Tibial nerve (tissue), 4 donors: ENCODE measurements at regions not wholly inside any gene's neighbourhood (a gene's known extent, or its start where the extent isn't known, plus 50 kb on each side); places are given as distances from the start of the nearest gene placed in this dataset.

Experiments
- DNase-seq, 2 donors: peaks; one replicate each; pipeline ENCODE4 v3.0.0-alpha.2; 2019; ENCODE audit warnings: low spot score in 2 of 2
- H3K27ac ChIP-seq, 4 donors: fragments of 200-600 bp; sonication (generic) in 3 of 4; one replicate each; pipeline ENCODE4 v1.5.1; 2017 to 2019; ENCODE audit warnings: mild to moderate bottlenecking in 1 of 4
- H3K27me3 ChIP-seq, 2 donors: fragments of 200-600 bp; sonication (generic) in 1 of 2; one replicate each; pipeline versions ENCODE4 v1.5.1 to v1.6.0; 2017 to 2019
- H3K36me3 ChIP-seq, 3 donors: fragments of 200-600 bp; sonication (generic); one replicate each; pipeline ENCODE4 v1.5.1; 2018 to 2019
- H3K4me1 ChIP-seq, 4 donors: fragments of 200-600 bp; sonication (generic) in 3 of 4; one replicate each; pipeline ENCODE4 v1.5.1; 2017 to 2019
- H3K4me3 ChIP-seq, 4 donors: fragments of 200-600 bp; sonication (generic) in 3 of 4; one replicate each; pipeline ENCODE4 v1.5.1; 2017 to 2019; ENCODE audit warnings: mild to moderate bottlenecking in 1 of 4, moderate library complexity in 1 of 4
- H3K9me3 ChIP-seq, 4 donors: fragments of 200-600 bp; sonication (generic) in 3 of 4; one replicate each; pipeline ENCODE4 v1.5.1; 2017 to 2019
- CTCF ChIP-seq, 5 experiments: fragments of 200-600 bp in 3 of 5; fragments of 450-650 bp in 2 of 5; sonication (generic) in 3 of 5; IDR thresholded peaks; one replicate each; pipeline ENCODE4 v1.5.1; 2016 to 2019; ENCODE audit warnings: antibody characterized with exemption in 5 of 5, mild to moderate bottlenecking in 3 of 5, moderate library complexity in 2 of 5
- EP300 ChIP-seq, 2 donors: sonication (generic); formaldehyde crosslinking; IDR thresholded peaks; one replicate each; pipeline ENCODE4 v1.6.1; 2017; ENCODE audit warnings: antibody characterized with exemption in 2 of 2, mild to moderate bottlenecking in 1 of 2
- POLR2A ChIP-seq, 2 donors: fragments of 450-650 bp; IDR thresholded peaks; one replicate each; pipeline ENCODE4 v1.6.1; 2017; ENCODE audit warnings: antibody characterized with exemption in 2 of 2, mild to moderate bottlenecking in 2 of 2, moderate library complexity in 2 of 2
- WGBS, 2 donors: methylation state at CpG; one replicate each; pipeline ENCODE4 v1.1.5; 2018; 5-methylcytosine and 5-hydroxymethylcytosine counted together

DNA sequence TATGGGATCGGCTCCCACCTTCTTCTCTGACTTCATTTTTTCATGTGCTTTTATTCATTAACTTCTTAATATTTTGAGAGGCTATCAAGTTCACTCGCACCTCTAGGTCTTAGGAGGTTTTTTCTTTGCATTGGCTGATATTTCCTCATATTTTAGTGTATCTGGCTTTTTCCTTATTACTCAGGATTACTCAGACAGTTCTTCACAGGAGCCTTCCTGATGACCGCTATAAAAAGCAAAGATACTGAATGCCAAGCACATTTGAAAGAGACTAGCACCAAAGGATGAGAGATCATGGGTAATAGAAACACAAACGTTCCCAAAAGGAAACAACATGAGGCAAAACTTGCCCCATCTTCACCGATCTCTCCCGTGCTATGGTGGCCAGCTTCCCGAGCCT lies 409.2 kb upstream of the KLF6 start:
- H3K4me1 ChIP-seq: peaks cover 0 to 20% (median 0%) of the 10 kb centered on the region in 4 donors
- H3K36me3 ChIP-seq: no peaks in the 10 kb centered on the region
- 92 to 95% methylated on average over 7 of the region's 7 CpGs for WGBS, 2 donors
- H3K4me3 ChIP-seq: no peak overlapping the region
- H3K9me3 ChIP-seq: no peaks in the 10 kb centered on the region
- H3K27me3 ChIP-seq: no peaks in the 10 kb centered on the region
- no peak for DNase-seq
- H3K27ac ChIP-seq: no peak overlapping the region
- no peak for TF ChIP-seq POLR2A (IDR thresholded peaks at IDR 0.05)
- TF ChIP-seq EP300 (IDR thresholded peaks at IDR 0.05): no peak
- no peak for TF ChIP-seq CTCF (IDR thresholded peaks at IDR 0.05)

- H3K4me1 ChIP-seq: peaks cover 0 to 10% (median 0%) of the 10 kb centered on the region in 4 donors
- H3K36me3 ChIP-seq: no peaks in the 10 kb centered on the region
- H3K27me3 ChIP-seq: no peaks in the 10 kb centered on the region
- H3K27ac ChIP-seq: no peak overlapping the region
- no peaks in the 10 kb centered on the region for H3K9me3 ChIP-seq
- TF ChIP-seq POLR2A (IDR thresholded peaks at IDR 0.05) (no peak), EP300 (IDR thresholded peaks at IDR 0.05) (no peak), CTCF (IDR thresholded peaks at IDR 0.05) (no peak)
- no peak overlapping the region for H3K4me3 ChIP-seq
- no peak for DNase-seq
- WGBS, 2 donors: 90 to 95% methylated on average over 4 of the region's 4 CpGs
Measured at GRCh38 chr10:4191894-4192293, 406.9 kb upstream of the KLF6 start.

DNA sequence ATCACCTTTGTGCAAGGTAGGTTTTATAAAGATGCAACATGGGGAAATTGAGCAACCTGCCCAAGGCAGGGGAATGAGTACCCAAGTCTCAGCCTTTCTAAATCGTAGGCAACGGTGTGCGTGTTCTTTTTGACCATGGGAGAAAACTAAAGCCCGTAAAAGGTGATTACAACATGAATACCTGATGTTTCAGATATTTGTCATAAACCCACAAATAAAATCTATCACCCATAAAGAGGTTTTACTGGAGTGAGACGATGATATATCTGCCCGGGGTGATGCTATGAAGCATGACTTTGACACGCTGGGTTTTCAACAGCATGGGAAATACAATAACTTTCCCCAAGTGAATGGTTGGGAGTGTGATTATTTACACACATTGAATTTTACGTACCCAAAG lies 406.3 kb upstream of the KLF6 start:
- no peak for DNase-seq
- H3K36me3 ChIP-seq: no peaks in the 10 kb centered on the region

GRCh38 chr10:4190876-4191275 lies 405.9 kb upstream of the KLF6 start:
- DNase-seq: no peak
- Histone ChIP-seq H3K36me3 (no peaks in the 10 kb centered on the region), H3K27ac (no peak overlapping the region), H3K27me3 (no peaks in the 10 kb centered on the region), H3K4me1 (peaks cover 0 to under 1% (median 0%) of the 10 kb centered on the region in 4 donors), H3K4me3 (no peak overlapping the region), H3K9me3 (no peaks in the 10 kb centered on the region)
- WGBS, 2 donors: 83 to 84% methylated on average over 4 of the region's 4 CpGs
- TF ChIP-seq EP300 (IDR thresholded peaks at IDR 0.05): no peak
- no peak for TF ChIP-seq POLR2A (IDR thresholded peaks at IDR 0.05)
- no peak for TF ChIP-seq CTCF (IDR thresholded peaks at IDR 0.05)

More for the DNA sequence above, 406.3 kb upstream of the KLF6 start:
- peaks cover 0 to 5% (median 0%) of the 10 kb centered on the region in 4 donors for H3K4me1 ChIP-seq
- TF ChIP-seq EP300 (IDR thresholded peaks at IDR 0.05) (no peak), POLR2A (IDR thresholded peaks at IDR 0.05) (no peak), CTCF (IDR thresholded peaks at IDR 0.05) (no peak)
- H3K9me3 ChIP-seq: no peaks in the 10 kb centered on the region
- 92 to 94% methylated on average over 8 of the region's 8 CpGs for WGBS, 2 donors
- H3K27me3 ChIP-seq: no peaks in the 10 kb centered on the region
- H3K4me3 ChIP-seq: no peak overlapping the region
- no peak overlapping the region for H3K27ac ChIP-seq

DNA sequence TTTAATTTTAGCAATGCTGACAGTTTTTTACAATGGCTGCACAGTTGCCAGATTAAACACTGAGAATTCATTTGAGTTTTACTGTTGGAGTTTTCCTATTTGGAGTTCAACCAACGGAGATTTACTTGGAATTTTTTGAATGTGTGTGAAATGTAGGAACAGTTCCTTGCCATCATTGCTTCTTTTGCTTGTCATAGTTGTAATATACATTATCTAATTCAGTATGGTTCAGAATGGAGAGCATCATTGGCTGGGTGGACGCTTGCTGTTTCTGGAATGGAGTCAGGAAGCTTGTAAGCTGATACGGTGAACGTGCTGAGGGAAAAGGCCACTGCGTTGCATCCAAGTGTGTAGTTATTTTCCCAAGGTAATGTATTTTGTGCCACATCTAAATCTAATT lies 404.3 kb upstream of the KLF6 start:
- no peak for DNase-seq
- no peaks in the 10 kb centered on the region for H3K36me3 ChIP-seq
- no peak overlapping the region for H3K4me3 ChIP-seq

More for the DNA sequence above, 404.3 kb upstream of the KLF6 start:
- peaks cover 0 to 7% (median under 1%) of the 10 kb centered on the region in 4 donors for H3K4me1 ChIP-seq
- no peak for TF ChIP-seq EP300 (IDR thresholded peaks at IDR 0.05)
- TF ChIP-seq CTCF (IDR thresholded peaks at IDR 0.05): no peak
- TF ChIP-seq POLR2A (IDR thresholded peaks at IDR 0.05): no peak
- no peak overlapping the region for H3K27ac ChIP-seq
- 64 to 74% methylated on average over 5 of the region's 5 CpGs for WGBS, 2 donors
- no peaks in the 10 kb centered on the region for H3K27me3 ChIP-seq
- H3K9me3 ChIP-seq: no peaks in the 10 kb centered on the region
